ENCODE measurements at regions not wholly inside any gene's neighbourhood (a gene's known extent, or its start where the extent isn't known, plus 50 kb on each side); places are given as distances from the start of the nearest gene placed in this dataset.
"Not testable (repeated sequence)": the region's sequence is repeated elsewhere in the genome, so short reads cannot be mapped to it uniquely, and the experiment has no call there.

DNA sequence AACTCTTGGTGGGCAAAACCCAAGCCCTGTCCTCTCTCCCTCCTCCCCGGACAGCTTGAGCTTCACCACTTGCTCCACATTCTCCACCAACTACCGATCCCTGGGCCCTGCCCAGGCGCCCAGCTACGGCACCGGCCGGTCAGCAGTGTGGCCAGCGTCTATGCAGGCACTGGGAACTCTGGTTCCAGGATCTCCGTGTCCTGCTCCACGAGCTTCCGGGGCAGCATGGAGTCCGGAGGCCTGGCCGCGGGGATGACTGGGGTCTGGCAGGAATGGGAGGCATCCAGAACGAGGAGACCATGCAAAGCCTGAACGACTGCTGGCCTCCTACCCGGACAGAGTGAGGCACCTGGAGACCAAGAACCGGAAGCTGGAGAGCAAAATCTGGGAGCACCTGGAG, 68.9 kb upstream of the RTL6 start:
- TF ChIP-seq ISL1 (CRISPR knock-in tag; IDR thresholded peaks at IDR 0.05): no peak
- TF ChIP-seq ARNTL (CRISPR knock-in tag; IDR thresholded peaks at IDR 0.05; ENCODE audit: borderline replicate concordance, low read depth): no peak
- TF ChIP-seq, protein P1, sequence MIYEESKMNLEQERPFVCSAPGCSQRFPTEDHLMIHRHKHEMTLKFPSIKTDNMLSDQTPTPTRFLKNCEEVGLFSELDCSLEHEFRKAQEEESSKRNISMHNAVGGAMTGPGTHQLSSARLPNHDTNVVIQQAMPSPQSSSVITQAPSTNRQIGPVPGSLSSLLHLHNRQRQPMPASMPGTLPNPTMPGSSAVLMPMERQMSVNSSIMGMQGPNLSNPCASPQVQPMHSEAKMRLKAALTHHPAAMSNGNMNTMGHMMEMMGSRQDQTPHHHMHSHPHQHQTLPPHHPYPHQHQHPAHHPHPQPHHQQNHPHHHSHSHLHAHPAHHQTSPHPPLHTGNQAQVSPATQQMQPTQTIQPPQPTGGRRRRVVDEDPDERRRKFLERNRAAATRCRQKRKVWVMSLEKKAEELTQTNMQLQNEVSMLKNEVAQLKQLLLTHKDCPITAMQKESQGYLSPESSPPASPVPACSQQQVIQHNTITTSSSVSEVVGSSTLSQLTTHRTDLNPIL (CRISPR knock-in tag; IDR thresholded peaks at IDR 0.05; ENCODE audit: low read depth): no peak
- TF ChIP-seq ZC3H10 (CRISPR knock-in tag; IDR thresholded peaks at IDR 0.05): no peak
- TF ChIP-seq, protein P2, sequence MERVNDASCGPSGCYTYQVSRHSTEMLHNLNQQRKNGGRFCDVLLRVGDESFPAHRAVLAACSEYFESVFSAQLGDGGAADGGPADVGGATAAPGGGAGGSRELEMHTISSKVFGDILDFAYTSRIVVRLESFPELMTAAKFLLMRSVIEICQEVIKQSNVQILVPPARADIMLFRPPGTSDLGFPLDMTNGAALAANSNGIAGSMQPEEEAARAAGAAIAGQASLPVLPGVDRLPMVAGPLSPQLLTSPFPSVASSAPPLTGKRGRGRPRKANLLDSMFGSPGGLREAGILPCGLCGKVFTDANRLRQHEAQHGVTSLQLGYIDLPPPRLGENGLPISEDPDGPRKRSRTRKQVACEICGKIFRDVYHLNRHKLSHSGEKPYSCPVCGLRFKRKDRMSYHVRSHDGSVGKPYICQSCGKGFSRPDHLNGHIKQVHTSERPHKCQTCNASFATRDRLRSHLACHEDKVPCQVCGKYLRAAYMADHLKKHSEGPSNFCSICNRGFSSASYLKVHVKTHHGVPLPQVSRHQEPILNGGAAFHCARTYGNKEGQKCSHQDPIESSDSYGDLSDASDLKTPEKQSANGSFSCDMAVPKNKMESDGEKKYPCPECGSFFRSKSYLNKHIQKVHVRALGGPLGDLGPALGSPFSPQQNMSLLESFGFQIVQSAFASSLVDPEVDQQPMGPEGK (CRISPR knock-in tag; IDR thresholded peaks at IDR 0.05; ENCODE audit: borderline replicate concordance): no peak
- TF ChIP-seq, protein P3, sequence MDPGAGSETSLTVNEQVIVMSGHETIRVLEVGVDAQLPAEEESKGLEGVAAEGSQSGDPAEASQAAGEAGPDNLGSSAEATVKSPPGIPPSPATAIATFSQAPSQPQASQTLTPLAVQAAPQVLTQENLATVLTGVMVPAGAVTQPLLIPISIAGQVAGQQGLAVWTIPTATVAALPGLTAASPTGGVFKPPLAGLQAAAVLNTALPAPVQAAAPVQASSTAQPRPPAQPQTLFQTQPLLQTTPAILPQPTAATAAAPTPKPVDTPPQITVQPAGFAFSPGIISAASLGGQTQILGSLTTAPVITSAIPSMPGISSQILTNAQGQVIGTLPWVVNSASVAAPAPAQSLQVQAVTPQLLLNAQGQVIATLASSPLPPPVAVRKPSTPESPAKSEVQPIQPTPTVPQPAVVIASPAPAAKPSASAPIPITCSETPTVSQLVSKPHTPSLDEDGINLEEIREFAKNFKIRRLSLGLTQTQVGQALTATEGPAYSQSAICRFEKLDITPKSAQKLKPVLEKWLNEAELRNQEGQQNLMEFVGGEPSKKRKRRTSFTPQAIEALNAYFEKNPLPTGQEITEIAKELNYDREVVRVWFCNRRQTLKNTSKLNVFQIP (CRISPR knock-in tag; IDR thresholded peaks at IDR 0.05; ENCODE audit: borderline replicate concordance, low read depth): no peak
- no peak for TF ChIP-seq RARB (CRISPR knock-in tag; IDR thresholded peaks at IDR 0.05)
- no peak for TF ChIP-seq PPARA (CRISPR knock-in tag; IDR thresholded peaks at IDR 0.05; ENCODE audit: borderline replicate concordance)
- ATAC-seq: no peak

GRCh38 chr22:44562651-44563050, 64.6 kb upstream of the RTL6 start:
- ATAC-seq: not testable (repeated sequence)

- no peak for ATAC-seq
- TF ChIP-seq ISL1 (CRISPR knock-in tag; IDR thresholded peaks at IDR 0.05) (no peak), PPARA (CRISPR knock-in tag; IDR thresholded peaks at IDR 0.05; ENCODE audit: borderline replicate concordance) (no peak), TOX (CRISPR knock-in tag; IDR thresholded peaks at IDR 0.05; ENCODE audit: borderline replicate concordance) (no peak), SNAI2 (CRISPR knock-in tag; IDR thresholded peaks at IDR 0.05) (no peak), ARNTL (CRISPR knock-in tag; IDR thresholded peaks at IDR 0.05; ENCODE audit: borderline replicate concordance, low read depth) (no peak), ZFP30 (CRISPR knock-in tag; IDR thresholded peaks at IDR 0.05) (no peak), ZNF8 (CRISPR knock-in tag; IDR thresholded peaks at IDR 0.05) (no peak), ZNF70 (CRISPR knock-in tag; IDR thresholded peaks at IDR 0.05) (no peak), ZC3H10 (CRISPR knock-in tag; IDR thresholded peaks at IDR 0.05) (no peak), OSR1 (CRISPR knock-in tag; IDR thresholded peaks at IDR 0.05) (no peak), TCF4 (CRISPR knock-in tag; IDR thresholded peaks at IDR 0.05; ENCODE audit: borderline replicate concordance) (no peak), ESRRG (CRISPR knock-in tag; IDR thresholded peaks at IDR 0.05) (no peak), BACH2 (CRISPR knock-in tag; IDR thresholded peaks at IDR 0.05; ENCODE audit: borderline replicate concordance) (no peak), ZFP3 (CRISPR knock-in tag; IDR thresholded peaks at IDR 0.05) (no peak)
- TF ChIP-seq, protein P1 (CRISPR knock-in tag; IDR thresholded peaks at IDR 0.05; ENCODE audit: low read depth): no peak
- TF ChIP-seq, protein P3 (CRISPR knock-in tag; IDR thresholded peaks at IDR 0.05; ENCODE audit: borderline replicate concordance, low read depth): no peak
- TF ChIP-seq, protein P4, sequence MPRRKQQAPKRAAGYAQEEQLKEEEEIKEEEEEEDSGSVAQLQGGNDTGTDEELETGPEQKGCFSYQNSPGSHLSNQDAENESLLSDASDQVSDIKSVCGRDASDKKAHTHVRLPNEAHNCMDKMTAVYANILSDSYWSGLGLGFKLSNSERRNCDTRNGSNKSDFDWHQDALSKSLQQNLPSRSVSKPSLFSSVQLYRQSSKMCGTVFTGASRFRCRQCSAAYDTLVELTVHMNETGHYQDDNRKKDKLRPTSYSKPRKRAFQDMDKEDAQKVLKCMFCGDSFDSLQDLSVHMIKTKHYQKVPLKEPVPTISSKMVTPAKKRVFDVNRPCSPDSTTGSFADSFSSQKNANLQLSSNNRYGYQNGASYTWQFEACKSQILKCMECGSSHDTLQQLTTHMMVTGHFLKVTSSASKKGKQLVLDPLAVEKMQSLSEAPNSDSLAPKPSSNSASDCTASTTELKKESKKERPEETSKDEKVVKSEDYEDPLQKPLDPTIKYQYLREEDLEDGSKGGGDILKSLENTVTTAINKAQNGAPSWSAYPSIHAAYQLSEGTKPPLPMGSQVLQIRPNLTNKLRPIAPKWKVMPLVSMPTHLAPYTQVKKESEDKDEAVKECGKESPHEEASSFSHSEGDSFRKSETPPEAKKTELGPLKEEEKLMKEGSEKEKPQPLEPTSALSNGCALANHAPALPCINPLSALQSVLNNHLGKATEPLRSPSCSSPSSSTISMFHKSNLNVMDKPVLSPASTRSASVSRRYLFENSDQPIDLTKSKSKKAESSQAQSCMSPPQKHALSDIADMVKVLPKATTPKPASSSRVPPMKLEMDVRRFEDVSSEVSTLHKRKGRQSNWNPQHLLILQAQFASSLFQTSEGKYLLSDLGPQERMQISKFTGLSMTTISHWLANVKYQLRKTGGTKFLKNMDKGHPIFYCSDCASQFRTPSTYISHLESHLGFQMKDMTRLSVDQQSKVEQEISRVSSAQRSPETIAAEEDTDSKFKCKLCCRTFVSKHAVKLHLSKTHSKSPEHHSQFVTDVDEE (CRISPR knock-in tag; IDR thresholded peaks at IDR 0.05): no peak
Measured at GRCh38 chr22:44561139-44561840, 63.3 kb upstream of the RTL6 start.

DNA sequence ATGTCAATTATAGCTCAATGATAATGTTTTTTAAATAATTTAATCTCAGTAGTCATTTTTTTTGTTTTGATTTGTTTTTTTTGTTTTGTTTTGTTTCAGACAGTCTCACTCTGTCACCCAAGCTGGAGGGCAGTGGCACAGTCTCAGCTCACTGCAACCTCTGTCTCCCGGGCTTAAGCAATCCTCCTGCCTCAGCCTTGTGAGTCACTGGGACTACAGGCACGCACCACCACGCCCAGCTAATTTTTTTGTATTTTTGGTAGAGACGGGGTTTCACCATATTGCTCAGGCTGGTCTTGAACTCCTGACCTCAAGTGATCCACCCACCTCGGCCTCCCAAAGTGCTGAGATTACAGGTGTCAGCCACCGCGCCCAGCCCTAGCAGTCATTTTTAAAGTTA, 60.6 kb upstream of the RTL6 start:
- not testable (repeated sequence) for ATAC-seq

GRCh38 chr22:44557872-44558271, 59.8 kb upstream of the RTL6 start:
- not testable (repeated sequence) for ATAC-seq
